ENCODE measurements at regions not wholly inside any gene's neighbourhood (a gene's known extent, or its start where the extent isn't known, plus 50 kb on each side); places are given as distances from the start of the nearest gene placed in this dataset.

DNA sequence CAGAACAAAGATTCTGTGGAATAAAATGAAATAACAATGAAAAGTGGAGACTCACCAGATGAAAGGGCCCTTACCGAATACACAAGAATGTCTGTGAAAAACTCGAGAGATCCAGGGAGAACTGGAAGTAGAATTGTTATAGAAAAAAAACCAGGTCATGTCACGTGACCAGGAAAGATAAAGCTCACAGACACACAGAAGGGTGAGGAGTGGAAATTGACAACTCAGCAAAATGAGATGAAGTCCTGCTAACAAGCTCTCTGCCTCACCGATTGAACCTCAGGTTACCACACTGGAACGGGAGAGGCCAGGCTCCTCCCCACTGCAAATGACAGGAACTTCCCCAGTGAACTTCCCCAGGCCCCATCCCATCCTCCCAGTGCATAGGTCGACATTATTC, 1618.0 kb upstream of the PCDH10 start:
- no peak for DNase-seq (ENCODE audit: low read depth)
- H3K4me3 ChIP-seq (ENCODE audit: low read length): no peak overlapping the region
- TF ChIP-seq, protein P1, sequence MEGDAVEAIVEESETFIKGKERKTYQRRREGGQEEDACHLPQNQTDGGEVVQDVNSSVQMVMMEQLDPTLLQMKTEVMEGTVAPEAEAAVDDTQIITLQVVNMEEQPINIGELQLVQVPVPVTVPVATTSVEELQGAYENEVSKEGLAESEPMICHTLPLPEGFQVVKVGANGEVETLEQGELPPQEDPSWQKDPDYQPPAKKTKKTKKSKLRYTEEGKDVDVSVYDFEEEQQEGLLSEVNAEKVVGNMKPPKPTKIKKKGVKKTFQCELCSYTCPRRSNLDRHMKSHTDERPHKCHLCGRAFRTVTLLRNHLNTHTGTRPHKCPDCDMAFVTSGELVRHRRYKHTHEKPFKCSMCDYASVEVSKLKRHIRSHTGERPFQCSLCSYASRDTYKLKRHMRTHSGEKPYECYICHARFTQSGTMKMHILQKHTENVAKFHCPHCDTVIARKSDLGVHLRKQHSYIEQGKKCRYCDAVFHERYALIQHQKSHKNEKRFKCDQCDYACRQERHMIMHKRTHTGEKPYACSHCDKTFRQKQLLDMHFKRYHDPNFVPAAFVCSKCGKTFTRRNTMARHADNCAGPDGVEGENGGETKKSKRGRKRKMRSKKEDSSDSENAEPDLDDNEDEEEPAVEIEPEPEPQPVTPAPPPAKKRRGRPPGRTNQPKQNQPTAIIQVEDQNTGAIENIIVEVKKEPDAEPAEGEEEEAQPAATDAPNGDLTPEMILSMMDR (IDR thresholded peaks at IDR 0.05; ENCODE audit: insufficient read depth, low read depth, low read length, missing control alignments): no peak

DNA sequence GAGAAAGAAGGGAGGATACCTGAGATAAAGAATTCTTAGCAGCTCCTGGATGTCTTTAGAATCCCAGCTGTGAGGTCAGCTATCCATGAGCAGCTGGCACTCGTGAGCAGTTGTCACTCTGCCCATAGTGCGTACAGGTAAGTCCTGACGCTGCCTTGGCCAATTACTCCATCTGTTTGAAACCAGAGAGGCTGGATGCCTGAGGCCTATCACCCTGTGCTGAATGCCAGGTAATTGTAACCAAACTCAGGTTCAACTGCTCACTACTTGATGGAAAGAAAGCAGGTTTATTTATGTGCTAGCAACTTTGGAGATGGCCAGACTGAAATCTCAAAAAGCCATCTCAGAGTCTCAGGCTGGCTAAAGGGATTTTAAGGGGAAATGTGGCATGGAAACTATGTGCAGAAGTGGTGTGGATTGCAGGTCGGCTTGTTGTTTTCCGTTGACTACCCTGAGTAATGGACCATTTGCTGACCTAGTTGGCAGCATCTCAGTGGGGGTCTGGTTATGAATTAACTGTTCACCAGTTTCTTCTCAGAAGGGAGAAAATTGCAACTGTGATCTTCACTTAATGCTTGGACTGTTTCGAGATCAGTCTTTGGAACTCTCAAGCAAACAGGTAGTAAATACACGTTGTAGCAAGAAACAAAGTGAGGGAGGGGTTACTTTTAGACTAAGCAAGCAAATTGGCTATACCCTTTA, 1614.0 kb upstream of the PCDH10 start:
- TF ChIP-seq, protein P1 (IDR thresholded peaks at IDR 0.05; ENCODE audit: insufficient read depth, low read depth, low read length, missing control alignments): no peak
- no peak for DNase-seq (ENCODE audit: low read depth)
- H3K4me3 ChIP-seq (ENCODE audit: low read length): no peak overlapping the region

DNA sequence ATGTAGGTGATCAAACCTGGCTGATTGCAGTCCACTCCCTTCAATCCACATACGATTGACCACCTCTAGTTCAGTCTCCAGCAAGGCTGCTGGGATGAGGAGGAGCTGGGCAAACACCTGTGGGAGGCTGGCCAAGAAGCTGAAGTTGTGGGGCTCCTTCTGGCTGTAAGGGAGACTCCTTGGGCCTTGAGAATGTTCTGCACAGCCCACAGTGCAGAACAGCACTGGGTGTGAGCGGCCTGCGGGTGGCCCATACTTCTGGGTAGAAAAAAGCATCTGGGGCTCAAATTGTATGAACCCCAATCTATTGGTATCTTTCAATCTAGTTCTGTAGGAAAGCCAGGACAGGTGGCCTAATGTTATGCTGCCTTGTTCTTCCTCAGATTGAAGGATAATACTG, 1608.8 kb upstream of the PCDH10 start:
- DNase-seq (ENCODE audit: low read depth): no peak
- TF ChIP-seq, protein P1 (IDR thresholded peaks at IDR 0.05; ENCODE audit: insufficient read depth, low read depth, low read length, missing control alignments): no peak
- H3K4me3 ChIP-seq (ENCODE audit: low read length): no peak overlapping the region

DNA sequence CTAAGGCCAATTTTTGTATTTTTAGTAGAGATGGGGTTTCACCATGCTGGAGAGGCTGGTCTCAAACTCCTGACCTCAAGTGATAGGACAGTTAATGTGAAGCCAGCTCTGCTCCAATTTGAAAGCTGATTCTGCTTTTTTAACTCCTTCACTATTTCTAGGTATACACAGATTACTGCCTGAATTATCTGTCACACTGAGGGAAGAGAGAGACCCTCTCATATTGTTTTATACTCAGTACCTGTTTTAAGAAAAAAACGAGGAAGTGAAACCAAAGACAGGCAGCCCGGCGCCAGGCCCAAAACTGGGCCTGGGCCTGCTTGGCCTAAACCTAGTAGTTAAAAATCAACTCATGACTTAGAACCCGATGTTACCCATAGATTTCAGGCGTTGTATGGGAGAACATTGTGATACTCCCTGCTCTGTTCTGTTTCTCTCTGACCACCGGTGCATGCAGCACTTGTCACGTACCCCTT, 1601.5 kb upstream of the PCDH10 start:
- no peak overlapping the region for H3K4me3 ChIP-seq (ENCODE audit: low read length)
- no peak for DNase-seq (ENCODE audit: low read depth)
- TF ChIP-seq, protein P1 (IDR thresholded peaks at IDR 0.05; ENCODE audit: insufficient read depth, low read depth, low read length, missing control alignments): no peak

DNA sequence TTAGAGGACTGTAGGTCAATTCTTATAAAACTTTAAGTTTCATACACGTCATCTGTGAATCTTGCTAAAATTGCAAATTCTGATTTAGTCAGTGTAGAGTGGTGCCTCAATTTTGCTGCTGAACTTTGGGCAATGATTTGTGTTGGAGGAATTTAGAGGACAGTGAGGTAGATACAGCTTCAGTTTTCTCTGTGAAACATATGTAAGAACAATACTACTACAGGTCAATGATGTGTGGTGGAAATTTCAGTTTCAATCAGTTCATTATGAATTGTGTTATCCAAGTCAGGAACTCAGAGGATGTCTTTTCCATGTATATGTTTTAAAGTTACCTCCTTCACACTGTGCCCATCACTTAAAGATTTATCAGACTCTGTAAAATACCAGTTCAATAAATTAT, 1597.8 kb upstream of the PCDH10 start:
- TF ChIP-seq, protein P1 (IDR thresholded peaks at IDR 0.05; ENCODE audit: insufficient read depth, low read depth, low read length, missing control alignments): no peak
- DNase-seq (ENCODE audit: low read depth): no peak
- no peak overlapping the region for H3K4me3 ChIP-seq (ENCODE audit: low read length)

DNA sequence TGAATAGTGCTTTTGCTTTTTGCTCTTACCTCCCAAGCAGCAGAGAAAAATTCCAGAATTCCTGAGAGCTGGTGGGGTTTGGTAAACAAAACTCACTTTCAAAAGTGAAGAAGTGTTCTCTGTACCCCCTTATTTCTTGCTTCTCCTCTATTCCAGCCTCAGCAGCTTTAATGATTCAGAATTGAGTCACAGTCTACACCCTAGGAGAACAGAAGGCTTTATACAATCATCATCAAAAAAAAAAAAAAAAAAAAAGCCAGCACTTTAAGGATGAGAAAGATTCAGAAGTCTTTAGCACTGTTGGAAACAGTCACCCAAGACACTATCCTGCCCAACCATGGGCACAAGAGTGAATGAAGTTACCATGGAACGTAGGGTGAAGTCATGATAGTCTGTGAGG, 1583.1 kb upstream of the PCDH10 start:
- DNase-seq (ENCODE audit: low read depth): peak; percentile 68
- no peak overlapping the region for H3K4me3 ChIP-seq (ENCODE audit: low read length)
- TF ChIP-seq, protein P1 (IDR thresholded peaks at IDR 0.05; ENCODE audit: insufficient read depth, low read depth, low read length, missing control alignments): no peak

DNA sequence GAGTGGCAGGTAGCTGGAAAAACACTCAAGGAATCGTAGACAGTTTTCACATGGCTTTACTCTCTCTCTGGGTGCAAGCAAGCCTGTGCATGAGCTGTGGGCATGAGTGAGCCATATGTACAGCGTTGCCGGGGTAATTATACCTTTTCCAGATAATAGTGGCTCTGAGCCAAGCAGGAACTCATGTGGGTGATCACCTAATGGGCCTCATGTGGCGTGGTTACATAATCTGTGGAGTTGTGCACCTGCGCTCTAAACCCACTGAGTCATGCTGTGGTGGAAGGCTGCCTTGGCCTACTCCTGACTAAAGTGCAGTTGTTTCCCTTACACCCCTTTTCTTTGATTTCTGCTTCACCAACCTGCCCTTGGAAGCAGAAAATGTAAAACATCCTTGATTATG, 1564.5 kb upstream of the PCDH10 start:
- DNase-seq (ENCODE audit: low read depth): peak; percentile 99
- TF ChIP-seq, protein P1 (IDR thresholded peaks at IDR 0.05; ENCODE audit: insufficient read depth, low read depth, low read length, missing control alignments): no peak
- H3K4me3 ChIP-seq (ENCODE audit: low read length): no peak overlapping the region
